GDM1 (cell line): ENCODE measurements at regions not wholly inside any gene's neighbourhood (a gene's known extent, or its start where the extent isn't known, plus 50 kb on each side); places are given as distances from the start of the nearest gene placed in this dataset.
"Not testable (repeated sequence)": the region's sequence is repeated elsewhere in the genome, so short reads cannot be mapped to it uniquely, and the experiment has no call there.

ENCODE experiments used
- DNase-seq: peaks from one replicate; lab custom pipeline; 2025; lab: John Stamatoyannopoulos, UW

DNA sequence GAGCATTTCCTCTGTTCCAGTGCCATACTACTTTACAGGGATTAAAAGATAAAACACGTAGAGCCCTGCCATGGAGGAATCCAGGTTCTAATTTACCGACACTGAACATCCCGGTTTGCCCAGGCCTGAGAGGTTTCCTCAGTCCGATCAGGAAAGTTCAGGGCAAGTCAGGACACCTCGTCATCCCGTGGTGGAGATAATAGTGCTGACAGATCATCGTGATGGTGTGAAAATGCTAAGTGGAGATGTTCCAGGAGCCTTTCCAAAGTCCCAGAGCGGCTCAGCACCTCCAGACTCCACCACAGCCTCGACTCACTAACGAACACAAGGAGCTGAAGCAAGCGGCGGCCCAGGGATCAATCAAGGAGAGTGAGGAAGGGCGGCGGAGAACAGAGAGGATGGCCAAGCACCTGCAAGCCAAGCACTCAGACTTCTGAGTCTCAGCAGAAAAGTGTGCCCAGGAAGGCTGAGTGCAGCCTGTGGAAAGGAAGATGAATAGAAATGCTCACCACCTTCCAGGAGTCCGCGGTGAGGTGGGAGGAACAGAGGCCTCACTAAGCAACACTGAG lies 103.7 kb upstream of the VWC2 start:
- DNase-seq, result no peak

DNA sequence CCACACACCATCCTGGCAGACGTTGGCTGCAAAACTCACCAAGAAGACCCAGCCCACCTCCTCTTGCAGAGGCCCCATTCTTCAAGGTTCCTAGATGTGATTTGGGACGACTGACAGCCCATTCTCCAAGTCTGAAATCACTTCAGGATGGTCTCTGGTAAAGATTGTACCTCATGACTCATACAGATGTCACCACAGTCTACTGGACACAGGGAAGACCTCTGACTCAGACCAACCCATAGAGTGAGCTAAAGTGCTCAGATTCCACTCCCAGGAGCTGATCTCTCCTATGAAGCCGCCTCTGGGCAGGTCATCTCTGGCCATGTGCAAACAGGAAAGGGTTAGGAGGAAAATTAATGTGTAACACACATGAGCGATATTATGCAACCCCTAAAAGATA lies 102.4 kb upstream of the VWC2 start:
- no peak for DNase-seq

- DNase-seq, result no peak
Observed at GRCh38 chr7:49692516-49692915, 80.9 kb upstream of the VWC2 start.

DNA sequence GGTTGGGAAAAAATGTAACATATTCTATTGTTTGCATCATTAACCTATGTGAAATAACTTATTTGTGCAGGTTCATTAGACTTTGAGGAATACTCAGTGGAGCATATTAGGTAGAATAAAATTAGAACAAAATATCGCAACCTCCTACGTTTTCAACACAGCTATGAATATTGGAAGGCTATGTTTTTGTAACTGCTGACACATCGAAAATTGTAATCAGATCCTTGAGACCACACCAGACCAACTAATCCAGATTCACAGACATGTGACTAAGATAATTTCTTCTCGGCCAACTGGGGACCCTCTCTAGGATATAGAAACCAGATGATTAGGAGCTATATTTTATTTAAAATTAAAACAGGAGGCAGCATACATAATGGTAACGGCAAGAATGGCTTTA lies 77.5 kb upstream of the VWC2 start:
- no peak for DNase-seq

- no peak for DNase-seq
Observed at GRCh38 chr7:49700841-49701240, 72.6 kb upstream of the VWC2 start.

DNA sequence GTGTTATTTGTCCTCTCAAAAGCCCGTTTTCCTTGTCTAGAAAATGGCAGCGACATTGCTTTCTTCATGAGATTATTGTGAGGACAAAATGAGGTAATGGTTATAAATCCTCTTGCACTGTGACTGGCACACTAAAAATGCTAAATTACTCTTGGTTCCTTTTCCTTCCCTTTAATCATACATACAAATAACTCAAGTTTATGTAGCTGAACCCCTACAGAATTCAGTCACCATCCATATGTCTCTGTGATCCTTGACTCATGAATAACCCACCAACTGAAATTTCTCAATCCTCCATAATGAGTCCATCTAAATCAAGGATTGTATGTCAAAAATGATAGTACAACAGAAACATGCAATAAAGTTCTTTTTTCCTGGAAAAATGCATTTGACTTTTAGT lies 71.3 kb upstream of the VWC2 start:
- DNase-seq, result no peak

GRCh38 chr7:49703337-49703736 lies 70.1 kb upstream of the VWC2 start:
- DNase-seq, result no peak

GRCh38 chr7:49703881-49704280 lies 69.6 kb upstream of the VWC2 start:
- DNase-seq, result no peak

- no peak for DNase-seq
Observed at GRCh38 chr7:49706106-49706505, 67.3 kb upstream of the VWC2 start.

DNA sequence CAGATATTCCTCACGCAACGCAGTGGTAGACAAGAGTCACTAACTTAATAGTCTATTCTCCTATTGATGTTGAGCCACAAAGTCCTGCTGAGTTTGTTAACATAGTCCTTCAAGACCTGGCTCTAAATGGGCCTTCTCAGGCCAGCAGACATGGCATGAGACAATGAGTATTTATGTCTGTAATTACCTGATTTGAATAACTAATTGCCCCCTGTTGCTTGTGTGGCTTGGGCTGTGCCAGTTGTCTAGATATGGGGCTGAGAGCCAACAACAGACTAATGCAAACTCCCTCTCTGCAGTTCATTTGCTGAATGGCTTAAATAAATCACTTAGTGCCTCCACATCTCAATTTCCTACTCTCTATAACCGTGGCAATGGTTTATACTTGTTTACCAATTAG lies 65.5 kb upstream of the VWC2 start:
- DNase-seq, result no peak

GRCh38 chr7:49708590-49708989 lies 64.8 kb upstream of the VWC2 start:
- DNase-seq, result no peak

- DNase-seq, result not testable (repeated sequence)
Observed at GRCh38 chr7:49711072-49711723, 62.2 kb upstream of the VWC2 start.

DNA sequence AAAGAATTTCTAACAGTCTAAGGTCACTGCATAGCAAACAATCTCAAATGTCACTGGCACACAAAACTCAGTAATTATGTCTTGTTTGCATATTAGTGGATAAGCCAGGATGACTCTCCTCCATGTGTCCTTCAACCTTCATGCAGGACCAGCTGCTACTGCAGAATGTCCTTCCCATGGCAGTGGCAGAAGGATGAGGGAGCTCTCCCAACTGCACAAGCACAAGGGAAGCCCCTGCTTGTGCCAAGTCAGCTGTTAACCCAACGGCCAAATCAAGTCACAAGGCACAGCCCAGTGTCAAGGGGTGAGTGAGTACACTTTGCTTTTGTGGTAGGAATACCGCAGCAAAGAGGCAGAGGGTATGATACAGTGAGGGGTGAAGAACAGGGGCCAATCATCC lies 59.3 kb upstream of the VWC2 start:
- no peak for DNase-seq

- DNase-seq, result no peak
Observed at GRCh38 chr7:49715486-49715885, 58.0 kb upstream of the VWC2 start.

DNA sequence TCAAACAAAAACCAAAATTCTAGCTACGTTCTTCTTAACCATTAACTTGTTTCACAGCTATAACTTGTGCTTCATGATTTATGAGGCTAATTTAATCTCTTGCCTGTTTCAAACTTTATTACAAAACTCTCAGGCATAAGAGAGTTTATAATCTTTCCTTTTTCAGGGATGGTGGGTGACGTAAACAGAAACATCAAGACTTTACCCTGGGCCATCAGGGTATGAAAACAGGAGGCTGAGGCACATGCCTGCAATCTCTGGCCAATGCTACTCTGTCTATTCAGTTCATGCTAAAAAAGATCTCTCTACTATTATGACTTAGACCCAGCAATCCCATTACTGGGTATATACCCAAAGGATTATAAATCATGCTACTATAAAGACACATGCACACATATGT lies 55.9 kb upstream of the VWC2 start:
- no peak for DNase-seq

GRCh38 chr7:49718760-49719159 lies 54.7 kb upstream of the VWC2 start:
- no peak for DNase-seq

DNA sequence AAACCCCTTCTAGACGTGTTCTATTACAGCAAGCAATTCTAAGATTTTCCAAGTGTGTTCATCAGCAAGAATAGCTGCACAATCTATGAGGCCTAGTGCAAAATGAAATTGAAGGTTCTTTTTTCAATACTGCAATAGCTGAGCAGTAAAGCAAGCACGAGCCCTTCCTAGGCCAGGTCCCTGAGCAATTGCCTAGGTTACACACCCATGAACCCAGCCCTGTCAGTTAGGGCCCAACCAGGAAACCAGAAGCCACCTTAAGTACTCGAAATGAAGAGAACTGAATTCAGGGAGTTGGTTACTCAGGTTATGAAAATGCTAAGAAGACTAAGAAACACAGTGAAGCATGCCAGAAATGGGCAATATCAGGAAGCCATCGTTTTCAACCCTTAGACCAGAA lies 52.0 kb upstream of the VWC2 start:
- DNase-seq, result no peak
